ENCODE measurements at regions not wholly inside any gene's neighbourhood (a gene's known extent, or its start where the extent isn't known, plus 50 kb on each side); places are given as distances from the start of the nearest gene placed in this dataset.

DNA sequence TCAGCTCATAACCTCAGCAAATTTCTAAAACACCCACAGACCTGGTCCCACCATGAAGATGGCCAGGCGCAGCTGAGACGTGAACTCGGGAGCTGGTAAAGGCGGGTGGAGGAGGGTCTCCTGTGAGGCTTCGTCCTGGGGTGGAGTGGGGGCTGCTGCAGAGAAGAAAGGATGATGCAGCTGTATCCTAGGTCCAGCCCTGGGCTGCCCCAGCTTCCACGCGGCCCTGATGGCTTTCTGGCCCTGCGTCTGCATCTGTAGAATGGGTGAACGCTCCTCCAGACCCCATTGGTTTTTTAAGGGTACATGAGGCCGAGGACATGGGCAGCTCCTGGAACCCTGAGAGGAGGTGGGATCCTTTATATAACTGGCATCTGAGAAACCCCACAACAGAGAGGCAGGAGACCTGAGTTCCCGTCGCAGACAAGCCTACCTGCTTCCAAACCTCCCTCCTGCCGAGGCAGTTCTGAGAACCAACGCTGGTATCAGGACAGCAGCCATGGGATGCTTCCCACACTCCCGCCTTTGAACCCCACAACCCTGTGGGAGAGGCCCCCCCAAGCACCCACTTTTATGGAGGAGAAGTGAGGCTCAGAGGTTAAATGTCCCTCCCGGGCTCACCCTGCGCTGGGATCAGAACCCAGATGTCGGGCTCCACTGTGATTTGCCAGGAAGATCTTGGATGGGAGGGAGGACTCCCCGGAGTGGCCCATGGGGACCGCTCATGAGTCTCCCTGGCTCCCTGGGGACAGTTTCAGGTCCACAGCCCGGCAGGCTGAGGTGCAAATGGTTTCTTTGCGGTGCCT is 55.2 kb upstream of the FGF3 start:
- H3K4me3 Mint-ChIP-seq, result no peak overlapping the region

GRCh38 chr11:69874984-69875624 is 55.9 kb upstream of the FGF3 start:
- ChIA-PET POLR2A (no interaction called here), CTCF (no interaction called here)
- Mint-ChIP-seq H3K9me3 (no peaks in the 10 kb centered on the region), H3K27me3 (peaks cover 14% of the 10 kb centered on the region), H3K4me1 (ENCODE audit: low read depth) (no peaks in the 10 kb centered on the region), H3K27ac (no peak overlapping the region), H3K36me3 (ENCODE audit: low read depth) (no peaks in the 10 kb centered on the region), H3K4me3 (no peak overlapping the region)
- H3K36me3 ChIP-seq (ENCODE audit: insufficient read depth, low read length), result no peaks in the 10 kb centered on the region
- DNase-seq, result peak in 1 of 14 experiments; percentile 20
- H3K4me1 ChIP-seq (ENCODE audit: insufficient read depth, low read length), result no peaks in the 10 kb centered on the region
- no peaks in the 10 kb centered on the region for H3K27me3 ChIP-seq (ENCODE audit: control insufficient read depth in 1 of 2, insufficient read depth in 2 of 2, low read length in 2 of 2)
- ATAC-seq (ENCODE audit: poor library complexity), result no peak
- H3K27ac ChIP-seq (ENCODE audit: low read depth in 1 of 2, low read length in 2 of 2), result no peak overlapping the region
- intact Hi-C loops (cut with DNase I, micrococcal nuclease), result no loop called here
- TF ChIP-seq, protein P1, sequence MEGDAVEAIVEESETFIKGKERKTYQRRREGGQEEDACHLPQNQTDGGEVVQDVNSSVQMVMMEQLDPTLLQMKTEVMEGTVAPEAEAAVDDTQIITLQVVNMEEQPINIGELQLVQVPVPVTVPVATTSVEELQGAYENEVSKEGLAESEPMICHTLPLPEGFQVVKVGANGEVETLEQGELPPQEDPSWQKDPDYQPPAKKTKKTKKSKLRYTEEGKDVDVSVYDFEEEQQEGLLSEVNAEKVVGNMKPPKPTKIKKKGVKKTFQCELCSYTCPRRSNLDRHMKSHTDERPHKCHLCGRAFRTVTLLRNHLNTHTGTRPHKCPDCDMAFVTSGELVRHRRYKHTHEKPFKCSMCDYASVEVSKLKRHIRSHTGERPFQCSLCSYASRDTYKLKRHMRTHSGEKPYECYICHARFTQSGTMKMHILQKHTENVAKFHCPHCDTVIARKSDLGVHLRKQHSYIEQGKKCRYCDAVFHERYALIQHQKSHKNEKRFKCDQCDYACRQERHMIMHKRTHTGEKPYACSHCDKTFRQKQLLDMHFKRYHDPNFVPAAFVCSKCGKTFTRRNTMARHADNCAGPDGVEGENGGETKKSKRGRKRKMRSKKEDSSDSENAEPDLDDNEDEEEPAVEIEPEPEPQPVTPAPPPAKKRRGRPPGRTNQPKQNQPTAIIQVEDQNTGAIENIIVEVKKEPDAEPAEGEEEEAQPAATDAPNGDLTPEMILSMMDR (IDR thresholded peaks at IDR 0.05), result no peak
- H3K9me3 ChIP-seq (ENCODE audit: control insufficient read depth in 1 of 2, insufficient read depth in 1 of 2, low read length in 2 of 2), result peaks cover 0 to 7% of the 10 kb centered on the region in 2 experiments
- H3K4me3 ChIP-seq (ENCODE audit: low read length), result no peak overlapping the region

More for the DNA sequence above, 55.2 kb upstream of the FGF3 start:
- ATAC-seq (ENCODE audit: poor library complexity), result no peak
- TF ChIP-seq, protein P1 (IDR thresholded peaks at IDR 0.05), result no peak
- ChIA-PET CTCF (no interaction called here), POLR2A (no interaction called here)
- H3K27ac ChIP-seq (ENCODE audit: low read depth in 1 of 2, low read length in 2 of 2), result no peak overlapping the region
- H3K36me3 ChIP-seq (ENCODE audit: insufficient read depth, low read length), result no peaks in the 10 kb centered on the region
- H3K9me3 ChIP-seq (ENCODE audit: control insufficient read depth in 1 of 2, insufficient read depth in 1 of 2, low read length in 2 of 2), result peaks cover 0 to 7% of the 10 kb centered on the region in 2 experiments
- no peak overlapping the region for H3K4me3 ChIP-seq (ENCODE audit: low read length)
- no peaks in the 10 kb centered on the region for H3K4me1 Mint-ChIP-seq (ENCODE audit: low read depth)
- H3K27me3 ChIP-seq (ENCODE audit: control insufficient read depth in 1 of 2, insufficient read depth in 2 of 2, low read length in 2 of 2), result no peaks in the 10 kb centered on the region
- intact Hi-C loops (cut with DNase I, micrococcal nuclease), result no loop called here
- H3K36me3 Mint-ChIP-seq (ENCODE audit: low read depth), result no peaks in the 10 kb centered on the region
- no peak overlapping the region for H3K27ac Mint-ChIP-seq
- DNase-seq, result peak in 1 of 14 experiments; percentile 22
- peaks cover 14% of the 10 kb centered on the region for H3K27me3 Mint-ChIP-seq
- no peaks in the 10 kb centered on the region for H3K9me3 Mint-ChIP-seq
- H3K4me1 ChIP-seq (ENCODE audit: insufficient read depth, low read length), result no peaks in the 10 kb centered on the region

GRCh38 chr11:69876013-69876412 is 56.8 kb upstream of the FGF3 start:
- no peak overlapping the region for H3K4me3 ChIP-seq (ENCODE audit: low read length)
- no peak overlapping the region for H3K4me3 Mint-ChIP-seq
- no peak overlapping the region for H3K27ac ChIP-seq (ENCODE audit: low read depth in 1 of 2, low read length in 2 of 2)
- DNase-seq (peak in 1 of 14 experiments; percentile 14), ATAC-seq (ENCODE audit: poor library complexity) (no peak)
- H3K27me3 Mint-ChIP-seq, result peaks cover 14% of the 10 kb centered on the region
- TF ChIP-seq, protein P1 (IDR thresholded peaks at IDR 0.05), result no peak
- H3K4me1 ChIP-seq (ENCODE audit: insufficient read depth, low read length), result no peaks in the 10 kb centered on the region
- peaks cover 0 to 7% of the 10 kb centered on the region in 2 experiments for H3K9me3 ChIP-seq (ENCODE audit: control insufficient read depth in 1 of 2, insufficient read depth in 1 of 2, low read length in 2 of 2)
- no peaks in the 10 kb centered on the region for H3K9me3 Mint-ChIP-seq
- no peaks in the 10 kb centered on the region for H3K36me3 Mint-ChIP-seq (ENCODE audit: low read depth)
- POLR2A ChIA-PET, result no interaction called here
- H3K27ac Mint-ChIP-seq, result no peak overlapping the region
- intact Hi-C loops (cut with DNase I, micrococcal nuclease), result no loop called here
- H3K36me3 ChIP-seq (ENCODE audit: insufficient read depth, low read length), result no peaks in the 10 kb centered on the region
- CTCF ChIA-PET, result no interaction called here
- no peaks in the 10 kb centered on the region for H3K4me1 Mint-ChIP-seq (ENCODE audit: low read depth)
- no peaks in the 10 kb centered on the region for H3K27me3 ChIP-seq (ENCODE audit: control insufficient read depth in 1 of 2, insufficient read depth in 2 of 2, low read length in 2 of 2)

Data from CD4-positive, alpha-beta T cell (primary cell).